Choroid plexus epithelial cell (primary cell): ENCODE measurements at regions not wholly inside any gene's neighbourhood (a gene's known extent, or its start where the extent isn't known, plus 50 kb on each side); places are given as distances from the start of the nearest gene placed in this dataset.

Experiments used
- DNase-seq: peaks from one replicate; pipeline ENCODE4 v3.0.0-alpha.2; 2010; ENCODE audit warnings: low read depth
- H3K4me3 ChIP-seq: 2 replicates; pipeline ENCODE4 v1.5.1; 2011; ENCODE audit warnings: low read depth, mild to moderate bottlenecking, control low read depth, low read length, moderate library complexity
- CTCF ChIP-seq: conservative IDR thresholded peaks from 2 replicates; pipeline ENCODE4 v1.5.1; 2011; ENCODE audit warnings: low read depth, mild to moderate bottlenecking, control low read depth, inconsistent platforms, low read length, moderate library complexity

- DNase-seq = no peak
- TF ChIP-seq CTCF = no peak
- H3K4me3 ChIP-seq = no peak overlapping the region
Measured at GRCh38 chr2:104930732-104931131, 76.8 kb downstream of the POU3F3 start.

GRCh38 chr2:104932243-104932642, 78.3 kb downstream of the POU3F3 start:
- no peak overlapping the region for H3K4me3 ChIP-seq
- no peak for TF ChIP-seq CTCF
- no peak for DNase-seq

- H3K4me3 ChIP-seq = no peak overlapping the region
- no peak for DNase-seq
- no peak for TF ChIP-seq CTCF
Measured at GRCh38 chr2:104933151-104933917, 79.4 kb downstream of the POU3F3 start.

GRCh38 chr2:104936527-104936926, 82.6 kb downstream of the POU3F3 start:
- peak; percentile 14 for DNase-seq
- TF ChIP-seq CTCF = no peak
- no peak overlapping the region for H3K4me3 ChIP-seq

- TF ChIP-seq CTCF = no peak
- DNase-seq = no peak
- no peak overlapping the region for H3K4me3 ChIP-seq
Measured at GRCh38 chr2:104938231-104938941, 84.5 kb downstream of the POU3F3 start.

GRCh38 chr2:104939570-104940217, 85.8 kb downstream of the POU3F3 start:
- no peak overlapping the region for H3K4me3 ChIP-seq
- no peak for DNase-seq
- TF ChIP-seq CTCF = no peak
